Right lung (tissue), 2 donors: ENCODE measurements at regions not wholly inside any gene's neighbourhood (a gene's known extent, or its start where the extent isn't known, plus 50 kb on each side); places are given as distances from the start of the nearest gene placed in this dataset.
A peak's percentile ranks its signal among the peaks of the same experiment; 100 is the strongest.
"Not testable (repeated sequence)": the region's sequence is repeated elsewhere in the genome, so short reads cannot be mapped to it uniquely, and the experiment has no call there.

Experiments
- DNase-seq, 2 donors: peaks; one replicate each; pipeline ENCODE4 v3.0.0-alpha.2; 2013

DNA sequence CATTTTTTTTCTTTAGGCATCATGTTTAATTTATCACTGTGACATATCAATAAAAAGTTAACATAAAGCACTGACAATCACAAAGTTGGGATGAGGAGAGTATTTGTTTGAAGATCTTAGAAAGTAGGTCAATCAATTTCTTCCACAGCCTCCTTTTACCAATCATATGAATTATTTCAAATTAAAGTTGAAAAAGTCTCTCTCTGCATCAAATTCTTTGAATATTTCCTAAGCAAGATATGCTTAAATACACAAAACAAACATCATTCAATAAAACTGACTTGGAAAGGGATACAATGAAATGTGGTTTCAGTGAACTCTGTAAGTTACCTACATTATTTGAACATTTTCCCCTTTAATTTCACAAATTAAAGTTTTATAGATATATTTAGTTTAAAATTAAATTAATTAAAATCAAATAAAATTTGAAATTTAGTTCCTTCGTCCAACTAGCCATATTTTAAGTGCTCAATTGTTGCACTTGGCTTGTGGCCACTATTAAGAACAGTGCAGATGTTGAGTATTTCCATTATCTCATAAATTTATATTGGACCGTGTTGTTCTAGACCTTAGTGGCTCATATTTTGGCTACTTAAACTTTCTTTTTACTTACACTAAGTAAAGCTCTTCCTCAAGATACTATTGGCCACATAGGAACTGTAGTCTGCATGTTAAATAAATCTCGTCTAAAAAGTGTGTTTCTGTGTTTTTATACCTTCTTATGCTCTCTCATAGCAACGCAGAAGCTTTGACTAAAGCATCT, 949.7 kb upstream of the NUDT12 start:
- DNase-seq = no peak

DNA sequence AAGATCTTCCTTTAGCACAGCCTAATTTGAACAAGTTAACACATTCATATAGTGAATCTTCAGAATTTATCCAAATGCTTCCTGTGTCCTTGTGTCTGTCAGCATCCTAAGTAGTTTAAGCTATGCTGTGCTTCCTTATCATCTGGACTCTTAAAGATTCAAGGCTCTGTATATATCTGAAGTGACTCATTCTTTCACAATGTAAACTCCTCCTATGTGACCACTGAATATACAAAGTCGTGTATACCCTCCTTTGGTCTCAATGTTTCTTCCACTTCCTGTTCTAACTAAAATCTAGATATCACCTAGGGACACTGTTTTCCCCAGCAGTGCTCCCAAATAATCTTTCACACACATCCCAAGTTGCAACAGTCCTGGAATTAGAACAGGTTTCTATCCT, 935.7 kb upstream of the NUDT12 start:
- no peak for DNase-seq

DNA sequence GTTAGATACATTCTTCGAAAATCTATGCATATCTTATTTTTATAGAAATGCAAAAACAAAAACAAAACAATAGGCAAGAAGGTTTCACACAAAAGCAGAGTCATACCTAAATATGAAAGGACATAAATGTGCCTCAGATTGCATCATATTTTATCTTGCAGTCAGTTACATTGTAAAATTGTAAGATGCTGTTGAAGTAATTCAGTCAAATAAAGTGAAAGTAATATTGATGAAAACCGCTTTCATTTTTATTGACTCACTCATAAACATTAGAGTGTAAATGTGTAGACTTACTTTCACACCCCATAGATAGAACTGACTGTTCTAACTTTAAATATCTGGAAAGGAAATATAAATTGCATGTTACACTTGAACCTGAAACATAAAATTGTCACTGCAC, 931.5 kb upstream of the NUDT12 start:
- DNase-seq = no peak

DNA sequence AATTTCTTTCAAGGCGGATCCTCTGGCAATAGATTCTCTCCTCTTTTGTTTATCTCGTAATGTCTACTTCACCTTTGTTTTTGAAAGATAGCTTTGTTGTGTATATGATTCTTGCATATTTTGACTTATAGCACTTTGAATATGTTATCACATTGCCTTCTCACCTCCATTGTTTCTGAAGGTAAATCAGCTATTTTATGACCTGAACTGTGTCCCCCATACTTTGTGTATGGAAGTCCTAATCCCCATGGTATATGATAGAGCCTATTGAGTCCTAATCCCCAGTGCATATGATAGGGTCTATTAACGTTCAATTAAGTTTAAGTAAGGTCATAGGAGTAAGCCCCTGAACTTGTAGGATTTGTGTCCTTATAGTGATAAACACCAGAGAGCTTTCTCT, 910.2 kb upstream of the NUDT12 start:
- no peak for DNase-seq

DNA sequence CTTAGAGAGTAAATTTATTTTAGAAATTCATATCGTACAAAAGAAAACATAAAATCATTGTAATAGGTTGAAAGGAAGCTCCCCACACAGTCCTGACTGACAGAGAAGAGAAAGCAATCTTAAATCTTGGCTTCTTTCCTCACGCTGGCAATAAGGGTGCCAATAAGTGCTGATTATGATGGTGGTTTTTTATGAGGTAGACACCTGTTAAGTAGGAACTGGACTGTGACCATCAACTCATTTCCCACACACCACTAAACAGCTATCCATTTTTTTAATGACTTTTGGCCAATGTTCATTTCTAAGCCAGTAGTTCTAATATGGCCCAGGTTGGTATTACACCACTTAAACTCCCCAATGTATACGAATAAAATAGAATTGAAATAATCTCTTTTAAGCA, 893.5 kb upstream of the NUDT12 start:
- DNase-seq = no peak

DNA sequence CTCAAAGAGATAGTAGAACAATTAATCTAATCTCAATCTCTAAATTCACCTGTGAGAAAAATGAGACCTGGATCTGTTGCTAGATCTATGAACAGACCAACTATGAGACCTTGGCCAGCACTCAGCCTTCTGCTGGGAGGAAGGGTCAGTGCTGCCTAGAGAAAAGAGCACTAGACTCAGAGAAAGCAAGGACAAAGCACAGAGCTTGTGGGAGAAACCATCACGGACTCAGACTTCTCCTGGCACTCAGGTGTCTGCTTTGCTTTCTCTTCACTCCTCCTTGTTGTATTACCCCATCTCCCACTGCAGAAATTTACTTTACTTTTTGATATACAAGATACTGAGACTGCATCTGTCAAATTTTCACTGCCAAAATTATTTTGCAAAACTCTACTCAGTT, 890.0 kb upstream of the NUDT12 start:
- no peak for DNase-seq

DNA sequence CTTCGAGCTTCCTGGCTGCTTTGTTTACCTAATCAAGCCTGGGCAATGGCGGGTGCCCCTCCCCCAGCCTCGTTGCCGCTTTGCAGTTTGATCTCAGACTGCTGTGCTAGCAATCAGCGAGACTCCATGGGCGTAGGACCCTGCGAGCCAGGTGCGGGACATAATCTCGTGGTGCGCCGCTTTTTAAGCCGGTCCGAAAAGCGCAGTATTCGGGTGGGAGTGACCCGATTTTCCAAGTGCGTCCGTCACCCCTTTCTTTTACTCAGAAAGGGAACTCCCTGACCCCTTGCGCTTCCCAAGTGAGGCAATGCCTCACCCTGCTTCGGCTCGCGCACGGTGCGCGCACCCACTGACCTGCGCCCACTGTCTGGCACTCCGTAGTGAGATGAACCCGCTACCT, 889.3 kb upstream of the NUDT12 start:
- not testable (repeated sequence) for DNase-seq

DNA sequence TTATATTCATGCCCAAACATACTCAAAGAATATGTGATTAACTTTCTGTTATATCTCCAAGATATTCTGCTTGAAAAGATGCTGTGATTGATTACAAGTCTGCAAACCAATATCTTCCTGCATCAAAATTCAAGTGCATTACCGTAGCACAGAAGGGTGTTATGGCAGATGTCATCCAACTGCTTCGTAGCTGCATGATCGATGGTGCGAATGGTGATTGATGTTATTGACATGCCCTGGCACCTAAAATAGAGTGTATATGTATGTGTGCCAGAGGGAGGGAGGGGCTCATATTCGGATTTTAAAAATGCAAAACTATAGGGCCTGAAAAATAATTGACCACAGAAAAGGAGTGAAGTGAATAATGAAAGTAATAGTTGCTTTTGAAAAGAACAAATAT, 882.1 kb upstream of the NUDT12 start:
- no peak for DNase-seq

DNA sequence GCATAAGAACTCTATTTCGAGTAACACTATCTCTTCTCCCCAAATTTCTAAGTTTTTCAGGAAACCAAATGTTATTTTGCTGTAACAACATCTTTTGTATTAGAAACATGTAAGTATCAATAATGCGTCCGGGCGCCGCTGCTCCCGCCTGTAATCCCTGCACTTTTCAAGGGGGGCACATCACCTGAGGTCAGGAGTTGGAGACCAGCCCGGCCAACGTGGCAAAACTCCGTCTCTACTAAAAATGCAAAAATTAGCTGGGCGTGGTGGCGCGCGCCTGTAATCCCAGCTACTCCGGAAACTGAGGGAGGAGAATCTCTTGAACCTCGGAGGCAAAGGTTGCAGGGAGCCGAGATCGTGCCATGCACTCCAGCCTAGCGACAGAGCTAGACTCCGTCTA, 881.1 kb upstream of the NUDT12 start:
- DNase-seq = no peak

DNA sequence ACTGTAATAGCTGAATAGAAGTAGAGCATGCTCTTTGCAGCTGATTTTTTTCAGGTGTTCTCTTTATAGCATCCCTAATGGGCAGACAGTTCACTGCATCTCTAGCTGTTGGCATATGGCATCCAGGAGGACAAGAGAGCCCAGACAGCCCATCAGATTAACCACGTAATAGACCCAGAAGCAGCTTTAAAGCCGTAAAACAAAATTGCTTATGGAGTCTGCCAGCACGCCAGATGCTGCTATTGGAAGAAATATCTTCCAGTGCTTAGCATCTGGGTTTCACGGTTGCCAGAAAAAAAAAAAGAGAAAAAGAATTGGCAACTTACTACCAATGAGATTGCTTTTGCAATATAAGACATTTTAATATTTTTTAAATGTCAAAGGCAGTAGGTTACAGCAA, 869.4 kb upstream of the NUDT12 start:
- DNase-seq = peak; percentile 4 to 15

DNA sequence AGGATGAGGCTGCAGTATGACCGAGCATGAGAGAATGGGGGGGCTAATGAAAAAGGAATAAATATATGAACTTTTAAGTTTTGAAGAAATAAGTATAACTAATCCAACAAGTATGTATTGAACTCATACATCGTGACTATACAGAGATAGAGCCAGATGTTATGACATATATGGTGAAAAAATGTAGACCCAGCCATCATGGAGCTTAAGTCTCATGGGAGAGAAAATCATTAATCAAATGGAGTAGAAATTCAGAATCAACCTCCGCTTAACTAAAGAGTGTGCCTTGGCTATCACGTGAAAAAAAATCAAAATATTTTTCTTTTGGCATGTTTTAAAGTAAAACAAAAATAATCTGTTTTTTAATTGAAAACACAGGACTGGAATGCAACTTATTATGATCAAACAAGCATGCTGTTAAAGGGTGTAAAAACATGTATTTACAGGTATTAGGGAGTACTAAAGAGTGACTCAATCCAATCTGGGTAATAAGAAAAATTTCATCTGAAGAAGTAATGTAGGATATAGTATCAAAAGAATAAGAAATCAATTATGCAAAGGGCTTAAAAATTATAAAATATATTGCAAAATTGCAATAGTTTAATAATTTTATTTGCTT, 868.5 kb upstream of the NUDT12 start:
- no peak for DNase-seq

DNA sequence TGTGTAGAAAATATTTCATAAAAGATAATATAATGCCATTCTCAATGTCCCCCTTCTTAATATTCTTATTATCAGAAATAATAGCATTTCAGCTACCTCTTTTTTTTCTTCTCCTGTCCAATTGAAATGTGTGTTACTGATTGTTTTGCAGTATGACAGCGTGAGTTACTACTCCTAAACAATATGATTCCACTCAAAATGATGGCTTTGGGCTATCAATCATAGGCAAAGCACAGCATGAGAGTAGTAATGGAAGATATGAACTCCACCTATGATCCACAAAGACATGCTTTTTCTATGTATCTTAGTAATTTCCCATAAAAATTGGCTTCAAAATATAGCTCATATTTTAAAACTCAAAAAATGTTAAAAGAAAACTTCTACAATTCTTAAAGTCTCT, 867.3 kb upstream of the NUDT12 start:
- no peak for DNase-seq

DNA sequence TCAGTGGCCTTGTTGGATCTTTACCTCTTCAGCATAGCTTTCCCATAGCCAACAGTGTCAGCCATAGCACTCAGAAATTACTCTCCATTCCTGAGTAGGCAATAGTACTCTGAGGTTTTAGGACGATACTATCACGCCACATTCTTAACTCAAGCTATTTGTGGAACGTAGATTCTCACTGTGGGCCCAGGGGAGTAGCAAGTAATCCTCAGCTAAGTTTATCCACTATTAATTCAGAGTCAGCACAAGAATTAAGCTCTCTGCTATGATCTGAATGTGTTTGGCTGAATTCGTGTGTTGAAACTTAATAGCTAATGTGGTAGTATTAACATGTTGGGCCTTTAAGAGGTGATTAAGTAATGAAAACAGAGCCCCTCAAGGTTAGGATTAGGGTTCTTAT, 858.8 kb upstream of the NUDT12 start:
- no peak for DNase-seq

DNA sequence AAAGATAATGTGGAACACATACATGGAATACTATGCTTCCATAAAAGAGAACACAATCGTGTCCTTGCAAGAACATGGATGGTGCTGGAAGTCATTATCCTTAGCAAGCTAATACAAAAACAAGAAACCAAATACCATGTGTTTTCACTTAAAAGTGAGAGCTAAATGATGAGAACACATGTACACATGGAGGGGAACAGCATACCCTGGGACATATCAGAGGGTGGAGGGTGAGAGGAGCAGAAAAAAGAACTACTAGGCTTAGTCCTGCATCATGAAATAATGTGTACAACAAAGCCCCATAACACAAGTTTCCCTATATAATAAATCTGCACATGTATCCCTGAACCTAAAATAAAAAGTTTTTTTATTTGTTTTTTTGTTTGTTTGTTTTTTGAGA, 855.5 kb upstream of the NUDT12 start:
- DNase-seq = no peak

DNA sequence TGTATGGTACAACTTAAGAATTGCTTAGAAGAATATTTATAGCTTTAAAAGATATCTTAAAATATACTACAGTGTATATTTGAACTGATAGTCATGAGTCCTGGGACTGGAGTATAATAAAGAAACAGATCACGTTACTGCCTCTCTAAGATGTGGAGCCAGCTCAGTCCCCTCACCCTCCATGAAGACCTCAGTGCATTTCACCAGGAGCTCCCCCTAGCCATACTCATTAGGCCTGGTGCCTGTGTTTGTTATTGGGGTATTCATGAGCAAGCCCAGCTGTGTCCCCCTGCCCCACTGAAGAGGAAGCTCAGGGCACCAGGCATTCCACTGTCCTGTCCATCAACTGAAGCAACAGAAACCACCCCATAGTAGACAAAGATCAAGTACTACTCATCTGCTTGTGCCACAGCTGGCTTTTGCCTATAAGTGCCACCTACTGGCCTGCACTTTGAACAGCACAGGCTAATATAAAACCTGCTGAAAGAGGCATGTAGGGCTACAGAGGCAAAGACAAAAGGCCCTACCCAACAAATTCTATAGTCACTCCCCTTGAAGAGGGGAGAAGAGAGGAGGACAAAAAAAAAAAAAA, 850.2 kb upstream of the NUDT12 start:
- no peak for DNase-seq

DNA sequence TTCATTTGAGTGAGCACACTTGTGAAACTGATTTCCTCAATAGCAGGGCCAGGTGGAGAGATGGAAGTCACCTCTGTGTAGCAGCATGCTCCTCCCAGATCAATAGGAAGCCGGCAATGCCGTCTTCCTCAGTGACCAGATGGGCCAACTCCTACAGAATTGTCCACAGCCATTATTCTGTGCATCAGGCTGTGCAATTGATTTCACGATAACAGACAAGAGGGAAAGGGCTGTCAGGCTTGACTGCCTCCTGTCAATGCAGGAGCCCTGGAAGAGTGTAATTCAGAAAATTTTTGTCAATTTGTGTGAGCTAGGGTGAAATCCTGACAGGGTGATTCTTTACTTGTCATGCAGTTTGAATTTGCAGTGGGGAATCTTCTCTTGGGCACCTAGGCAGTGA, 838.4 kb upstream of the NUDT12 start:
- no peak for DNase-seq

DNA sequence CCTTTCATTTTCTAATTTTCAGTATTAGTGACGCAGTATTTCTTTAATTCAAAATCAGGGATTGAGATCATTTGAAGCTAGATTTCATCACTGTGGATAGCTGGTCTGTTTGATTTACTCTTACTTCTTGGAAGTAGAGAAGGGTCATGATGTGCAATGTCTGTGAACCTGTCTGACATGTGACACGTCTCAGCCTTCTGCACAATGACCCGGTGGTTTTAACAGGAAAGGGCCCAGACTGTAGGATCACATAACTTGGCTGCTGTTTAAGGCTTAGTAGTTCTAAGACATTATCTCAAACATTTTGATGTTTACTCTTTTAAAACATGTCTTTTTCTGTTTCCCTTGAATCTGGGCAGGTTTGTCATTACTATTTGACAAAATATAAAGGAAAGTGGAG, 823.3 kb upstream of the NUDT12 start:
- no peak for DNase-seq

DNA sequence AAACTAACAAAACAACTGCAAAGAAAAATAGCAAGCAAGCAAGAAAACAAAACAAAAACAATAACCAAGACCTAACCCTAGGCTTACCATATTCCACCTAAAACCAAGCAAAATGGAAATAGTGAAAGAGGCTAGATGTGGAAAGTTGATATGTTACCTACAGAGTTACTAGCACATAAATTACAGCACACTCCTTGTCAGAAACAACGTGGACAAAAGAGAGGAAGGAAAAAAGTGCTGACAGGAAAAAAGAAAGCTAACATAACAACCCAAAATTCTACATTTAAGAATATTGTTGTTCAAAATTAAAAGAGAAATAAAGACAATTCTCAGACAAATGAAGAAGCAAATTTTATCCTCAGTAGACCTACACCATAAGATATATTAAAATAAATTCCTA, 812.8 kb upstream of the NUDT12 start:
- DNase-seq = no peak

DNA sequence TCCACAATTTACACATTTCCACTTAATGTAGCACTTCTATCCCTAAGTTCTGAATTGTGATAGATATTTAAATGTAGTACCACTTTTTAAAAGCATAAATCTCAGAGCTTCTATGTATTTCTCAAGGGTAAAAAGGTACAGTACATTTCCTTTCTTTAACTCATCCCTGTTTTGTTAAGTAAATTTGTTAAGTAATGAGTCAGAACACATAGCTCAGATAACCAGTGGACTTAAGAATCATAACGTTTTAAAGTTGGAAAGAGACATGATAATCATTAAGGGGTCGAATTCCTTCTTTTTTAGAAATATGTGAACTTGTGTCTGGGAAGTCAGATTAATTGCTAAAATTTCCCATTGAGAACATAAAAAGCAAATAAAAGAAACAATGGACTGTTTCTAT, 810.2 kb upstream of the NUDT12 start:
- DNase-seq = no peak

DNA sequence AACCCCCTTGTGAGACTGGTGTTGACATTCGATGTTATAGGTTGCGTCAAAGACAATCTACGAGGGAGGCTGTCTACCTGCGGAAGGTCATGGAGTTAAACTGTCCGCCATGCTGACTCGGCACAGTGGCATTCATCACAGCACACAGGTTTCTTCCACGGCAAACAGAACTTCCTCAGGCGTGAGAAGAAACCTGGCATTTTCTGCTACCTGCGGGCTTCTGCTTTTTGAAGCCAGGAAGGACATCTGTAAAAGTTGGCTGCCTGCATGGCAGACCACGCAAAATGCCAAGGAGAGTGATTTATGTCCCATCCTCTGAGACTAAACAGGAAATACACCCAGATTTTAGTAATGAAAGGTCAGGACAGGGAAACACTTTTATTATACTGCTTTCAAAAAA, 809.8 kb upstream of the NUDT12 start:
- DNase-seq = no peak

DNA sequence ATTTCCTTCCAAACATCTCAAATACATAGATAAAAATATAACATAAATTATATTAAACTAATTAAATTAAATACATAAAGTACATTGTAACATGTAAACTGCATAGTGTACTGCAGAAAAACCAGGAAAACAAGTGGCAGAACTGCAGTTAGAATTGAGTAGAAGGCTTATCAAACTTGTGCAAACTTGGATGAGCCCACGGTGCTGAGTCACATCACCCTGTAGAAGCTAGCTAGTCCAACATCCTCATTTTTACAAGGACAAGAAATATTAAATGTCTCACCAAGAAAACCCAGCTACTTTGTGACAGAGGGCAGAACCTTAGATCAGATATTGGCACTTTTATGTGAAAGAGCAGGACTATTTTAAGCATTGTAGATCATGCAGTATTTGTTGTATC, 807.9 kb upstream of the NUDT12 start:
- no peak for DNase-seq

DNA sequence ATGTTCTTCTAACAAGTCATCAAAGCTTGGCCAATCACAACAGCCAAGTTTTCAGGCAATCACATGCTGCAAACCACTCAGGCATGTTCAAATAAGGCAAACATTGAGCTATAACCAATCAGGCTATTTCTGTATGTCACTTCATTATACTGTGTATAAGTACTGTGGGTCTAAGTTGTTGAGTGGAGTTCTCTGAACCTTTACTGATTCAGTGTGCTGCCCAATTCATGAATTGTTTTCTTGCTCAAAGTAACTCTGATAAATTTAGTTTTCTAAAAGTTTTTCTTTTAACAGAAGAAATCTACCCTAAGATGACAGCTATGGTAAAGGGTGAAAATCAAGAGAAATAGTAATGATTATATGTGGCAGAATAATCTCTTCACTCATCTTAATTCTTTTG, 805.4 kb upstream of the NUDT12 start:
- no peak for DNase-seq

DNA sequence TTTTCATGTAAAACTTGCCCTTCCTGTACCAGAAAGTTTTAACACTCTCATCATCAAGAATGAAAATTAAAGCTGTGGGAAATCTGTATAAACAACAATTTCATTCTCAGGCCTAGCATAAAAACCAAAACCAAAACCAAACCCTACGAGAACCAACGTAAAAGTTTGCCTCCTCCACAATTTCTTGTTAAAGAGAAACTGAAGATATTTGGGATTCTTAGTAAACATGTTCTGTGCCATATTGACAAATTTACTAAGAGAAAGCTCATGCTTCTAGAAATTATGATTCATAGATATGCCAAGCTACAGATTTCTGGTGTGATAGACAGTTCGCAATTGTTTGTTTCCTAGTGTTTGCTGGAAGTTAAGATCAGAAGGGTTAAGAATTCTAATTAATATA, 801.0 kb upstream of the NUDT12 start:
- no peak for DNase-seq

DNA sequence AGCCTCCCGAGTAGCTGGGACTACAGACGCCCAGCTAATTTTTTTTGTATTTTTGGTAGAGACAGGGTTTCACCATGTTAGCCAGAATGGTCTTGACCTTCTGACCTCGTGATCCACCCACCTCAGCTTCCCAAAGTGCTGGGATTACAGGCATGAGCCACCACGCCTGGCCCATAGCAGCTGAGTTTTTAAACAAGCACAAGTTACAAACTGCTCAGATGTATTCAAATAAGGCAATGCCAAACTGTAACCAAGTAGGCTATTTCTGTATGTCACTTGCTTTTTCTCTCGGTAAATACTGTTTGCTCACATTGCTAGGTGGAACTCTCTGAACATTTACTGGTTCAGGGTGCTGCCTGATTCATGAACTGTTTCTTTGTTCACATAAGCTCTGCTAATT, 799.3 kb upstream of the NUDT12 start:
- no peak for DNase-seq
